ENCODE measurements at regions not wholly inside any gene's neighbourhood (a gene's known extent, or its start where the extent isn't known, plus 50 kb on each side); places are given as distances from the start of the nearest gene placed in this dataset.
"Not testable (repeated sequence)": the region's sequence is repeated elsewhere in the genome, so short reads cannot be mapped to it uniquely, and the experiment has no call there.

DNA sequence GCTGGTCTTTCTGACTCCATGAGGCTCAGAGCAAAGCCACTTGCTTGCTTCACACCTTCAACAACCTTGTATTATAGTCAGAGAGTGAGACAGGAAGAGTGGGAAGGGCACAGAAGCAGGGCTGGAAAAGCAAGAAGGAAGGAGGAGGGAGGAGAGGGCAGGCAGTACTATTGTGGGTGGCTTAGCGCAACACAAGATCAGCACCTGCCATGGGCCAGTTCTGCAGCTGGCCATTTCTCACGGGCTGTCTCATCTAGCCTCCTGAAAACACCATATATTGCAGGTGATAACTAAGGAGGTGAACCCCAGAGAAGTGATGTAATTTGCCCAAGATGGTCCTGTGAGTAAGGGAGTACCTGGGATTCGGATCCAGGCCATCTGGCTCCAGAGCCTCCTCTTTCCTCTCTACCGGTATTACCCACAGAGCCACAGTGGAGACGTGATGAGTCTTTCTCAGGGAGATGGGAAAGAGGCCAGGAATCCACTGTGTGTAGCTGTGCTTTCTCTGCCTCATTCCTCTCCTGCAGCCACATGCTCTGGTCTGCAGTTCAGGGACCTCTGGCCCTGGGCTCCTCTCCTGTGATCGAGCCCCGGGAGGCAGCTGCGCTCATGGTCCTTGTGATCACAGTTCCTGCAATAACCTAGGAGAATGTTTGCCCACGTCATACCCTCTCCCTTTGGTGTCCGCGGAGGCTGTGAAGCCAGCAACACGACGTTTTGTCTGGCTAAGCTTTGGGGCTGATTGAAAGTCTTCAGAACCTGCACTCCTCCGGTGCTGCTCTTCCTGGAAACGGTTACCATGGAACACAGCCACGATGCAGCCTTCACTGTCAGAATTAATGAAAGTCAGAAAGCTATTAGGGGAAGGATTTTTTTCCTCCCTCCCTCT is 178.1 kb upstream of the CCL2 start:
- DNase-seq (ENCODE audit: low read depth, low spot score) = no peak

DNA sequence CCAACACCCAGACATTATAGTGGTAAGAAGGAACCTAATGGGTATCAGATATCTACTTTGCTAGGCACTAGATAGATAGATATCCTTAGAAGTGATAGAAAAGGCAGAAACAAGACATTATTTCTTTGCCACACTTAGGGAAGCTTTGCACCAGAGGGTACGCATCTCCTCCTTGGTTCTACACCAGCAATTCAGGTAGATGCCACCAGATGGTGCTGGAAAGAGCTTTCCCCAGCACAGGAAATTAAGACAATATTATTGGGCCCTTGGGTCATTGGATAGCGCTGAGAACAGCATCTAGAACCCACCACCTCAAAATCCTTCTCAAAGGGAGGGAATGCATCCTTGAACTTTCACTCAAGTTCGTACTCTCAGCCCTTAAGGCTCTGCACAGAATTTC is 173.8 kb upstream of the CCL2 start:
- no peak for DNase-seq (ENCODE audit: low read depth, low spot score)

DNA sequence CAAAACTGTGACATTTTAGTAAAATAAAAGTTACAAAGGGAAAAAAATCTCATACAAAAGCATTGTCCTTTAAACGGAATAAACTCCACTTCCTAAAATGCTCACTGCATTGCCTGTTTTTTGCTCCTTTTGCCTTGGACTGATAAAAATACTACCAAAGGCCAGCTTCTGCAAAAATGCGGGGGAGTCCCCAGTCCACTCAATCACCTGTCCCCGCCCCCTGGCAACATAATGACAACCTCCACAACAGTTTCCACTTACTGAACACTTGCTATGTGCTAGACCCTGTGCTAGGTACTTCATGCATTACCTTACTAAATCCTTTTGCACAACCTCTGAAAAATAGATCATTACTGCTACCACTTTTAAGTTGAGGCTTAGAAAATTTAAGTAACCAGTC is 172.7 kb upstream of the CCL2 start:
- no peak for DNase-seq (ENCODE audit: low read depth, low spot score)

GRCh38 chr17:34089042-34089441 is 166.0 kb upstream of the CCL2 start:
- not testable (repeated sequence) for DNase-seq (ENCODE audit: low read depth, low spot score)

- no peak for DNase-seq (ENCODE audit: low read depth, low spot score)
Measured at GRCh38 chr17:34090593-34090992, 164.5 kb upstream of the CCL2 start.

- DNase-seq (ENCODE audit: low read depth, low spot score) = no peak
Measured at GRCh38 chr17:34091975-34092374, 163.1 kb upstream of the CCL2 start.

GRCh38 chr17:34095106-34095505 is 160.0 kb upstream of the CCL2 start:
- DNase-seq (ENCODE audit: low read depth, low spot score) = no peak

GRCh38 chr17:34098699-34099098 is 156.4 kb upstream of the CCL2 start:
- no peak for DNase-seq (ENCODE audit: low read depth, low spot score)

DNA sequence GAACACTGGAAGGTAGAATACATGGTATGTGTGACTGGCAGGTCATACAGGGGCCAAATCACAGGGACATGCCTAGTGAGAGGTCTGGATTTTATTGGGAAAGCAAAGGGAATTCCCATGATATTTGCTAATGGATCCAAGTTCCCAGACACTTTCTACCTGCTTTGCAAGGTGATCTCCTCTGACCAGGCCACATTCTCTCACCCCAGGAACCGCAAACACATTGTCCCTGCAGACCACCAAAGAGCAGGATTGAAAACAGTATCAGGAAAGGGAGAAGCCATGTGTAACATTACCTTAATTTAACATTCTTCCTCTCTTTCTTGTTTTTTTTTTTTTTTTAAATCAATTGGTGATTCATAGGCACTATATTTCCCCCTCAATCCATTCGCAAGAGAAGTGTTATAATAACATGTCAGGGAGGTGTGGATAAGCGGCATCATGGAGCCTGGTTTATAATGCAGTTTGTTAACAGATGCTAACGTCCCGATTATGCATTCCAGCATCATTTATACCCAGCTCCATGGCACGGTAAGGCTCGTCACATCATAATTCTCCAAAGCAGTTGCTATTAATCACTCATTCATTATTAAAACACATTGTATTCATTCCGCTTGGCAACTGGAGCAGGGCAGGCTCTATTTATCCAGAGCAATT is 155.1 kb upstream of the CCL2 start:
- no peak for DNase-seq (ENCODE audit: low read depth, low spot score)

DNA sequence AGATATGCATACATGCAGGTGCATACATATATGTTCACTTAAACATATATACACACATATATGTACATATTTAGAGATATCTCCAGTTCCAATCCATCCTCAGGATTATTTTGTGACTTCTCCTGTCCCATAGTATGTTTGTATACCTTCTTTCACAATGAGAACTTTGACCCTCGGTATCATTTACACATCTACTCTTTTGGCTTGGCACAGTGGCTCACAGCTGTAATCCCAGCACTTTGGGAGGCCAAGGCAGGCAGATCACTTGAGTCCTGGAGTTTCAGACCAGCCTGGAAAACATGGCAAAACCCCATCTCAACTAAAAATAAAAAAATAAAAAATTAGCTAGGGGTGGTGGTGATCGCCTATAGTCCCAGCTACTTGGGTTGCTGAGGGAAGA is 148.1 kb upstream of the CCL2 start:
- no peak for DNase-seq (ENCODE audit: low read depth, low spot score)

DNA sequence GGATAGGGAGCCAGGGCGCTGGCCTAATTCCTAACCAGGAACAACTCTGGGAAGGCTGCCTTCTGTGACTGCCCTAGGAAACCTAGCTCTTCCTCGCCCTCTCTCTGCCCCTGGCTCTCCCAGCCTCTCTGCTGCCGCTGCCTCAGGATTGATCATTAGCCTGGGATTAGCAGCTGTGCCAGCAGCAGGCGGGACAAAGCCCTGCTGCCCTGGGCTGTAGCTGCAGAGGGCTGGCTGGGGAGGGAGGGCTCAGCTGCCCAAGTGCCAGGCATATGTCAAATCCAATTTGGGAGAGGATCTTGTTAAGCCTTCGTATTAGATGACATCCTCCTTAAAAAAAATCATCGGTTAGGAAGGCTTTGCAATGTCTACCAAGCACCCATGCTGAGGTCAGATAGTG is 144.8 kb upstream of the CCL2 start:
- no peak for DNase-seq (ENCODE audit: low read depth, low spot score)

DNA sequence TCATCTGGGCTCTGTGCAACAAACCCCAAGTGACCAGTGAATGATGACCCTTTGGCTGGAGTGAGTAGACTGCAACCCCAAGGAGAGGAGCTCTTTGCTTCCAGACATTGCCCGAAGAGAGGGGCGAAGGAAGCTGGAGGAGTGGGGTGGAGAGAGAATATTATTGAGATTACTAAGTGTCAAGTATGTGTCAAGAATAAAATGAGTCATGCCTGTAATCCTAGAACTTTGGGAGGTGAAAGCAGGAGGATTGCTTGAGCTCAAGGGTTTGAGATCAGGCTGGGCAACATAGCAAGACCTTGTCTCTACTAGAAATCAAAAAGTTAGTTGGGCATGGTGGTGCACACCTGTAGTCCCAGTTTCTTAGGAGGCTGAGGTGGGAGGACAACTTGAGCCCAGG is 142.0 kb upstream of the CCL2 start:
- DNase-seq (ENCODE audit: low read depth, low spot score) = no peak

DNA sequence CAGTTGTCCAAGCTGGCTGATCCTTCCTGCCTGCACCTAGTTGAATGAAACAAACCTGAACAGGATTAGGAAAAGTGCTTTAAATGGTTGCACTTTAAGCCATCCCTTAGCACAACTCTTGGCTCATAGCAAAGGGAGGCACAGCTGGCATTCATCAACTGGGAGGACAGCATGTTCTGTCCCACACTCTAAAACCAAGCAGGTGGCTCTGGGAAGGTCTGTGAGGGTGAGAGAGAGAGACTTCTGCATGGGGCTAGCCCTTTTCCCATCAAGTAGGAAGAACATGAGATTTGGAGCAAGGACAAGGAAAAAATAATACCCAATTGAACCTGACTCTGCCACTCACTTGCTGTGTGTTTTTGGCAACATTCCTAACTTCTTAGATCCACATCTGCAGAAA is 140.9 kb upstream of the CCL2 start:
- no peak for DNase-seq (ENCODE audit: low read depth, low spot score)

- DNase-seq (ENCODE audit: low read depth, low spot score) = no peak
Measured at GRCh38 chr17:34116306-34116705, 138.8 kb upstream of the CCL2 start.

- DNase-seq (ENCODE audit: low read depth, low spot score) = no peak
Measured at GRCh38 chr17:34117332-34117731, 137.8 kb upstream of the CCL2 start.

DNA sequence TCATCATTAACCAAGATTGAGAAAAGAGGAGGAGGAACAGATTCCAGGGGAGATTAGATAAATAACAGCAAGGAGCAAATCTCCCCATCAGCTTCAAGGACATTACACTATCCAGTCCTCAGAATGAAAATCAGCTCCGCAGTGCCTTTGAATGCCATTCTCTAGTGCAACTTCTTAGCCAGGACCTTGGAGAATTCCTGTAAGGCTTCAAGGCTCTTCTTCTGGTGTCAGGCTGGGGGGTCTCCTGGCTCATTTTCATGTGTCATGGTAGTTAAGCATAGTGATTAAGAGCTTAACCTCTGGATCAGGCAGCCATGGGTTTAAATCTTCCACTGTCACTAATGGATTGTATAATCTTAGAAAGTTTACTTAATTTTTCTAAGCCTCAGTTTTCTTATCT is 137.3 kb upstream of the CCL2 start:
- no peak for DNase-seq (ENCODE audit: low read depth, low spot score)

DNA sequence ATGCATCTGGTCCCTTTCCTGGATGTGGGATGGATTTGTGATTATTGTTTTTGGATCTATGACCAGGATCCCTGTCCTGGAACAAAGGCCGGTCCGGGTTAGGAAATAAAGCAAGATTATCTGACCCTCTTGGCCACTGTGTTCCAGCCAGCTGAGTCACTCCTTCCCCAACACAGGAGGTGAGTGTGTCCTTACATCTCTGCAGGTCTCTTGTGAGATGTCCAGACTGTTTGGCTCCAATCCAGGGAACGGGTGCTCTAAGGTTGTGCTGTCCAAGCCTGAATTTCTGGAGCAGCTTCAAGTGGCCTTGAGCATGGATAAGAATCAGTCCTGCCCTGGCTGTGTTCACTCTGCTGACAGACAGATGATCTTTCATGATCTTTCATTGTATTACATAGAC is 136.5 kb upstream of the CCL2 start:
- DNase-seq (ENCODE audit: low read depth, low spot score) = no peak

- no peak for DNase-seq (ENCODE audit: low read depth, low spot score)
Measured at GRCh38 chr17:34121311-34121710, 133.8 kb upstream of the CCL2 start.

GRCh38 chr17:34122515-34122914 is 132.6 kb upstream of the CCL2 start:
- no peak for DNase-seq (ENCODE audit: low read depth, low spot score)

DNA sequence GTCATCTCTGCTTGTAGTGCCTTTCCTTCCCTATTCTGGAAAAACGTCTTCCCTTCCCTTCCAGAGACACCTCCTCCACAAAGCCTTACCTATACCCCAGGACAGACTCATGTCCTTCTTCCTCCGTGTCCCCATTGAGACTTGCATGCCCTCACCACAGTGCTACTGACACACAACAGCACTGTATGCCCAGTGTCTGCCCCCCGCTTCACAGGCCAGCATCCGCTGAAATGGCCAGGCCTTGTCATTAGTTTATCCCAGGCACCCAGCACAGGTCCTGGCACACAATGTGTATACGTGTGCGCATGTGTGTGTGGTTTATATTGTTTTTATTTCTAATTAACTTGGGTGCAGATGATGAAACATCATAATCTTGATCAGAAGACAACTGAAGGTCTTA is 130.1 kb upstream of the CCL2 start:
- DNase-seq (ENCODE audit: low read depth, low spot score) = no peak

- no peak for DNase-seq (ENCODE audit: low read depth, low spot score)
Measured at GRCh38 chr17:34125921-34126320, 129.2 kb upstream of the CCL2 start.

DNA sequence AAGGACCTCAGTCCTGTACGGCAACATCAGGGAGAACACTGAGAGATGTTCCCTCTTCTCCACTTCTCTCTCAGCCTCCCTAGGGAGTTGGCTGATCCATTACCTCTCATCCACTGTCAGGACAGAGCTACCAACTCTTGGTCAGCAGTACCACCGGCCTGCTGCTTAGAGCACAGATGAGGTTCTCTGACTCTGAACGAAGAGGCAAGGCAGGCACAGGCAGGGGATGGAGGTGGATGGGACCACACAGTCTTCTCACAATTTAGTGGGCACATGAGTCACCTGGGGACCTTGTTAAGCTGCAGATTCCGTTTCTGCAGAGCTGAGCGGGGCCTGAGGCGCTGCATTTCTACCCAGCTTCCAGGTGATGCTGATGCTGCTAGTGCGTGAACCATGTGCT is 128.6 kb upstream of the CCL2 start:
- no peak for DNase-seq (ENCODE audit: low read depth, low spot score)

DNA sequence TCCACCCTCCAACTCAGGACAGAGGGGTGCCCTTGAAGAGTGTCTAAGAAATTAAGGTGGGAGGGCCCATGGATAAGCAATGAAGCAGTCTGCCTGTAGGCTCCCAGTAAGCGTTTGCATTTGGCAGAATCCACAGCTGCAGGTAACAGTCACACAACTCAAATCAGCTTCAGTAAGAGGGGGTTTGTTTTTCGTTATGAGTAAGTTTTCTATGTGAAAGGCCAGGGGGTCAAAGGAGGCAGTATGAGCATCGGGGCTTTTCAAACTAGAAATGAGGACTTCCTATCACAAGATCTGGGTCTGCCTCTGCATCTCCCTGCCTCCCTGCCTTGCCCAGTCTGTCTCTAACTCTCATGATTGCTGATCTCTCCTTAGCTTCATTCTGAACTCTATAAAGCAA is 128.1 kb upstream of the CCL2 start:
- DNase-seq (ENCODE audit: low read depth, low spot score) = no peak

Measured in brain pericyte (primary cell).